Caco-2 (cell line): ENCODE measurements at regions not wholly inside any gene's neighbourhood (a gene's known extent, or its start where the extent isn't known, plus 50 kb on each side); places are given as distances from the start of the nearest gene placed in this dataset.

ENCODE experiments used
- BruUV-seq: library from RNA; stranded (reverse); fragments of 400-500 nt; replicated peaks from 2 replicates; lab custom pipeline; 2021; lab: Mats Ljungman, UMichigan
- CTCF ChIA-PET: fragments of 300-600 bp; sonication (Branson Sonifier 250); formaldehyde crosslinking; loops from one replicate; lab custom pipeline; 2022; ENCODE audit warnings: antibody characterized with exemption; lab: Charles Lee
- POLR2A ChIA-PET: fragments of 300-600 bp; sonication (Branson Sonifier 250); formaldehyde crosslinking; loops from one replicate; lab custom pipeline; 2022; ENCODE audit warnings: antibody characterized with exemption; lab: Charles Lee
- DNase-seq, 2 experiments: peaks; one replicate each; pipeline versions ENCODE4 v3.0.0 to v3.0.0-alpha.2; 2020 to 2022
- H3K27me3 ChIP-seq: replicated peaks from 2 replicates; pipeline ENCODE4 v1.6.0; 2011; ENCODE audit warnings: low read length; ENCODE audit not compliant: control insufficient read depth, insufficient read depth
- H3K36me3 ChIP-seq: 2 replicates; pipeline ENCODE4 v1.5.1; 2011; ENCODE audit warnings: low read length; ENCODE audit not compliant: control insufficient read depth, insufficient read depth
- H3K4me1 ChIP-seq: fragments of 250-450 bp; sonication (Bioruptor Pico); 2 replicates; pipeline ENCODE4 v1.5.1; 2020; ENCODE audit warnings: mild to moderate bottlenecking
- H3K4me3 ChIP-seq: 2 replicates; pipeline ENCODE4 v1.5.1; 2011; ENCODE audit warnings: low read depth, mild to moderate bottlenecking, control low read depth, low read length
- H3K9me3 ChIP-seq: fragments of 250-450 bp; sonication (Bioruptor Pico); 2 replicates; pipeline ENCODE4 v1.5.1; 2020; ENCODE audit warnings: mild to moderate bottlenecking, moderate library complexity
- H3K27ac Mint-ChIP-seq: one replicate; pipeline ENCODE4 v1.8.0; 2022; ENCODE audit warnings: mixed read lengths; ENCODE audit not compliant: unreplicated experiment
- H3K27me3 Mint-ChIP-seq: one replicate; pipeline ENCODE4 v1.8.0; 2022; ENCODE audit warnings: mixed read lengths; ENCODE audit not compliant: insufficient read depth, unreplicated experiment
- H3K36me3 Mint-ChIP-seq: one replicate; pipeline ENCODE4 v1.8.0; 2022; ENCODE audit warnings: mild to moderate bottlenecking, mixed read lengths; ENCODE audit not compliant: insufficient read depth, unreplicated experiment
- H3K4me1 Mint-ChIP-seq: one replicate; pipeline ENCODE4 v1.8.0; 2022; ENCODE audit warnings: low read depth, mixed read lengths; ENCODE audit not compliant: unreplicated experiment
- H3K4me3 Mint-ChIP-seq: one replicate; pipeline ENCODE4 v1.8.0; 2022; ENCODE audit warnings: mild to moderate bottlenecking, moderate library complexity, mixed read lengths; ENCODE audit not compliant: unreplicated experiment
- H3K9me3 Mint-ChIP-seq: one replicate; pipeline ENCODE4 v1.8.0; 2022; ENCODE audit warnings: mixed read lengths; ENCODE audit not compliant: unreplicated experiment
- intact Hi-C: fragments of 100-400 bp; cut with micrococcal nuclease; formaldehyde crosslinking; loops from one replicate; pipeline ENCODE4 v1.10.0; 2022; ENCODE audit not compliant: unreplicated experiment
- TF ChIP-seq, protein P1 (sequence below), 2 experiments: fragments of 200-600 bp in 1 of 2; IDR thresholded peaks; 1 replicate in 1 of 2; 2 replicates in 1 of 2; pipeline versions ENCODE4 v1.5.1 to v1.8.0; 2011 to 2022; ENCODE audit warnings: antibody characterized with exemption in 1 of 2, control low read depth in 1 of 2, inconsistent platforms in 1 of 2, low read depth in 1 of 2, low read length in 1 of 2, mild to moderate bottlenecking in 1 of 2, moderate library complexity in 1 of 2; ENCODE audit not compliant: insufficient read depth in 1 of 2, severe bottlenecking in 1 of 2, unreplicated experiment in 1 of 2

DNA sequence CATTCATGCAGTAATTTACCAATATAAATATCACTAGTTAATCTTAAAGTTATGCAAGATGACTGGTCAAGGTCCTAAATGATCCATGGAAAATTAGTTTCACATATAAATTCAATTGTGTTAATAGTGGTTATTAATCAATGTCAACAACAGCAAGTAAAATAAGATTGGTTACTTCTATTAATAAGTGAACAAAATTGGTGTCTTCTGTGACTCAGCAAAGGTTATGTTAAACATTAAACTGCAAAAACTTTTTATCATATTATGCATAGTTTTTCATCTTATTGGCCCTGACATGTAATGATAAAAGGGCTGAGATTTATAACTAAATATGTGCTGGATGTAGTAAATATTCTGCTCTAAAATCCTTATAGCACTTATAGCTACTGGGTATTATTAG, 359.0 kb upstream of the UBE2E3 start:
- Histone ChIP-seq H3K36me3 (no peaks in the 10 kb centered on the region), H3K27me3 (no peaks in the 10 kb centered on the region), H3K9me3 (no peaks in the 10 kb centered on the region), H3K4me3 (no peak overlapping the region), H3K4me1 (no peaks in the 10 kb centered on the region)
- Mint-ChIP-seq H3K27me3 (peaks cover 7% of the 10 kb centered on the region), H3K9me3 (no peaks in the 10 kb centered on the region), H3K36me3 (no peaks in the 10 kb centered on the region), H3K27ac (no peak overlapping the region), H3K4me1 (no peaks in the 10 kb centered on the region), H3K4me3 (no peak overlapping the region)
- no TSS peak for BruUV-seq
- no peak for DNase-seq
- TF ChIP-seq, protein P1, sequence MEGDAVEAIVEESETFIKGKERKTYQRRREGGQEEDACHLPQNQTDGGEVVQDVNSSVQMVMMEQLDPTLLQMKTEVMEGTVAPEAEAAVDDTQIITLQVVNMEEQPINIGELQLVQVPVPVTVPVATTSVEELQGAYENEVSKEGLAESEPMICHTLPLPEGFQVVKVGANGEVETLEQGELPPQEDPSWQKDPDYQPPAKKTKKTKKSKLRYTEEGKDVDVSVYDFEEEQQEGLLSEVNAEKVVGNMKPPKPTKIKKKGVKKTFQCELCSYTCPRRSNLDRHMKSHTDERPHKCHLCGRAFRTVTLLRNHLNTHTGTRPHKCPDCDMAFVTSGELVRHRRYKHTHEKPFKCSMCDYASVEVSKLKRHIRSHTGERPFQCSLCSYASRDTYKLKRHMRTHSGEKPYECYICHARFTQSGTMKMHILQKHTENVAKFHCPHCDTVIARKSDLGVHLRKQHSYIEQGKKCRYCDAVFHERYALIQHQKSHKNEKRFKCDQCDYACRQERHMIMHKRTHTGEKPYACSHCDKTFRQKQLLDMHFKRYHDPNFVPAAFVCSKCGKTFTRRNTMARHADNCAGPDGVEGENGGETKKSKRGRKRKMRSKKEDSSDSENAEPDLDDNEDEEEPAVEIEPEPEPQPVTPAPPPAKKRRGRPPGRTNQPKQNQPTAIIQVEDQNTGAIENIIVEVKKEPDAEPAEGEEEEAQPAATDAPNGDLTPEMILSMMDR (IDR thresholded peaks at IDR 0.05; ENCODE audit: insufficient read depth in 1 of 2, low read depth in 1 of 2, low read length in 1 of 2, severe bottlenecking in 1 of 2, unreplicated experiment in 1 of 2): no peak
- ChIA-PET CTCF (no interaction called here), POLR2A (no interaction called here)
- intact Hi-C loops: no loop called here

DNA sequence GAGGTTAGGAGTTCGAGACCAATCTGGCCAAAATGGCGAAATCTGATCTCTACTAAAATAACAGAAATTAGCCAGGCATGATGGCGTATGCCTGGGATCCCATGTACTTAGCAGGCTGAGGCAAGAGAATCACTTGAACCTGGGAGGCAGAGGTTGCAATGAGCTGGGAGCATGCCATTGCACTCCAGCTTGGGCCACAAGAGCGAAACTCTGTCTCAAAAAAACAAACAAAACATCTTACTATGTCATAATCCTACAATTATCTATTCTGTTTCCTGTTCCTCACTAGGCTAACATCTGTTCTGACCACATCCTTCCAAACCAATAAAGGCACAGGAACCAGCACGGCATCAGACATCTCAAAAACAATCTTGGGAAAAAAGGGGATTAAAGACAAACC, 361.8 kb upstream of the UBE2E3 start:
- Mint-ChIP-seq H3K9me3 (no peaks in the 10 kb centered on the region), H3K27me3 (peaks cover 7% of the 10 kb centered on the region), H3K36me3 (no peaks in the 10 kb centered on the region), H3K4me3 (no peak overlapping the region), H3K4me1 (no peaks in the 10 kb centered on the region), H3K27ac (no peak overlapping the region)
- no peak for DNase-seq
- BruUV-seq: no TSS peak
- H3K27me3 ChIP-seq: no peaks in the 10 kb centered on the region
- no peak overlapping the region for H3K4me3 ChIP-seq
- intact Hi-C loops: no loop called here
- no peaks in the 10 kb centered on the region for H3K36me3 ChIP-seq
- ChIA-PET CTCF (no interaction called here), POLR2A (no interaction called here)
- H3K9me3 ChIP-seq: no peaks in the 10 kb centered on the region
- TF ChIP-seq, protein P1 (IDR thresholded peaks at IDR 0.05; ENCODE audit: insufficient read depth in 1 of 2, low read depth in 1 of 2, low read length in 1 of 2, severe bottlenecking in 1 of 2, unreplicated experiment in 1 of 2): no peak
- H3K4me1 ChIP-seq: no peaks in the 10 kb centered on the region

DNA sequence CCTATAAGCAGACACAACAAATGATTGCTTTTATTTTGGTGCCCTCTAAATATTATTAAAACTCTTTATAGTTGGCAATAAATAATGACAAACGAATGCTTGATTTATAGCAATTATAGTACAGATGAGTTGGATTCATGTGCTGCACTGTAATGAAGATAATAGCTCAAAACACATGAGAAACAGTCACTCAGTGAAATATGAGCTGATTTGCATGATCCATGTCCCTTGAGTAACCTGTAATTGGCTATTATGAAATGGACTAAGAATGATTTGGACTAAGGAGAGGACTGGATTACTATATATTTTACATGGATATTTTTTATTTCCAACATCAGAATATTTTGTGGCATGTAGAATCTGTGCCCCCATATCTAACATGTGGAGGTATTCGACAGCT, 365.6 kb upstream of the UBE2E3 start:
- no peaks in the 10 kb centered on the region for H3K36me3 Mint-ChIP-seq
- DNase-seq: no peak
- CTCF ChIA-PET: no interaction called here
- no peaks in the 10 kb centered on the region for H3K27me3 ChIP-seq
- H3K27ac Mint-ChIP-seq: no peak overlapping the region
- no peak overlapping the region for H3K4me3 Mint-ChIP-seq
- H3K9me3 ChIP-seq: no peaks in the 10 kb centered on the region
- no peaks in the 10 kb centered on the region for H3K4me1 ChIP-seq
- no peaks in the 10 kb centered on the region for H3K36me3 ChIP-seq
- no peaks in the 10 kb centered on the region for H3K4me1 Mint-ChIP-seq
- no peaks in the 10 kb centered on the region for H3K9me3 Mint-ChIP-seq
- no peak overlapping the region for H3K4me3 ChIP-seq
- POLR2A ChIA-PET: no interaction called here
- BruUV-seq: no TSS peak
- intact Hi-C loops: no loop called here
- peaks cover 11% of the 10 kb centered on the region for H3K27me3 Mint-ChIP-seq
- TF ChIP-seq, protein P1 (IDR thresholded peaks at IDR 0.05; ENCODE audit: insufficient read depth in 1 of 2, low read depth in 1 of 2, low read length in 1 of 2, severe bottlenecking in 1 of 2, unreplicated experiment in 1 of 2): no peak
